ENCODE measurements at regions not wholly inside any gene's neighbourhood (a gene's known extent, or its start where the extent isn't known, plus 50 kb on each side); places are given as distances from the start of the nearest gene placed in this dataset.

DNA sequence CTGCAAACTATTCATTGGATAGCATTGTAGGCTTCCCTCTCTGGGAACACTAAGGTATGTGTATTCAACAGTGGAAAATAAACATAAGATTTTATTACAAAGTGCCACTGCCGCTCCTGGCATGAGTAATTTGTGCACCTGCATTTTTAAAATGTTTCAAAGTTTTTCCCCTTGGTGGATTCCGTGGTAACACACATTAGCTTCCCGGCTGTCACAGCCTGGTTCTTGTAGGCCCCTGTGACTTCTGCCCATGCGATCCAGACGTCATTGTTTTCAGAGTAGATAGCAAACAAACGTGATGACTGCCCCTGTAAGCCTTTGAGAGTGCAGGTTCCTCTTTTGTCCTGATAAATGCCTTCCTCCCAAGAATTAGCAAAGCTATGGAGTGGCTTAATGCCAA is 421.0 kb downstream of the ZNF521 start:
- TF ChIP-seq, protein P1, sequence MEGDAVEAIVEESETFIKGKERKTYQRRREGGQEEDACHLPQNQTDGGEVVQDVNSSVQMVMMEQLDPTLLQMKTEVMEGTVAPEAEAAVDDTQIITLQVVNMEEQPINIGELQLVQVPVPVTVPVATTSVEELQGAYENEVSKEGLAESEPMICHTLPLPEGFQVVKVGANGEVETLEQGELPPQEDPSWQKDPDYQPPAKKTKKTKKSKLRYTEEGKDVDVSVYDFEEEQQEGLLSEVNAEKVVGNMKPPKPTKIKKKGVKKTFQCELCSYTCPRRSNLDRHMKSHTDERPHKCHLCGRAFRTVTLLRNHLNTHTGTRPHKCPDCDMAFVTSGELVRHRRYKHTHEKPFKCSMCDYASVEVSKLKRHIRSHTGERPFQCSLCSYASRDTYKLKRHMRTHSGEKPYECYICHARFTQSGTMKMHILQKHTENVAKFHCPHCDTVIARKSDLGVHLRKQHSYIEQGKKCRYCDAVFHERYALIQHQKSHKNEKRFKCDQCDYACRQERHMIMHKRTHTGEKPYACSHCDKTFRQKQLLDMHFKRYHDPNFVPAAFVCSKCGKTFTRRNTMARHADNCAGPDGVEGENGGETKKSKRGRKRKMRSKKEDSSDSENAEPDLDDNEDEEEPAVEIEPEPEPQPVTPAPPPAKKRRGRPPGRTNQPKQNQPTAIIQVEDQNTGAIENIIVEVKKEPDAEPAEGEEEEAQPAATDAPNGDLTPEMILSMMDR (IDR thresholded peaks at IDR 0.05): no peak
- no peak for DNase-seq (ENCODE audit: low spot score)
- Mint-ChIP-seq H3K4me1 (ENCODE audit: low read depth) (peaks cover 6% of the 10 kb centered on the region), H3K36me3 (ENCODE audit: low read depth) (no peaks in the 10 kb centered on the region), H3K9me3 (ENCODE audit: low read depth) (no peaks in the 10 kb centered on the region), H3K27ac (ENCODE audit: unreplicated experiment) (no peak overlapping the region), H3K4me3 (ENCODE audit: unreplicated experiment) (no peak overlapping the region), H3K27me3 (ENCODE audit: low read depth) (peaks cover 1% of the 10 kb centered on the region)

DNA sequence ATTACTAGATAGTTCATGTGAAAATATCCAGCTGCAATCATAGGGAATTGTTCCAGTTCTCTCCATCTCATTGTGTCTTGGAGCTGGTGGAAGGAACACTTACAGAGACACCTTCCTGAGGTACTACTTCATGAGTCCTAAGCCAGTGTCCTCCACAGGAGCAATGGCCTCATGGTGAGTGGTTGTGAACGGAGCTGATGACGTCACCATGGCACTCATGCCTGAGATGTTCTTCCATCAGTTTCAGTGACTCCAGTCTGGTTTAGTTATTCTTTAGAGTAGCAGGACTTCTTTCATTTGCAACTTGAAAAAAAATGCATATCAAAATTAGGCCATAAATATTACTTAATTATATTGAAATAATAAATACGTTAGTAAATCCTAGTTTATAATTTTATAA is 418.6 kb downstream of the ZNF521 start:
- no peaks in the 10 kb centered on the region for H3K36me3 Mint-ChIP-seq (ENCODE audit: low read depth)
- H3K27ac Mint-ChIP-seq (ENCODE audit: unreplicated experiment): no peak overlapping the region
- TF ChIP-seq, protein P1 (IDR thresholded peaks at IDR 0.05): no peak
- peaks cover 6% of the 10 kb centered on the region for H3K4me1 Mint-ChIP-seq (ENCODE audit: low read depth)
- H3K9me3 Mint-ChIP-seq (ENCODE audit: low read depth): no peaks in the 10 kb centered on the region
- no peak overlapping the region for H3K4me3 Mint-ChIP-seq (ENCODE audit: unreplicated experiment)
- DNase-seq (ENCODE audit: low spot score): no peak
- peaks cover under 1% of the 10 kb centered on the region for H3K27me3 Mint-ChIP-seq (ENCODE audit: low read depth)

DNA sequence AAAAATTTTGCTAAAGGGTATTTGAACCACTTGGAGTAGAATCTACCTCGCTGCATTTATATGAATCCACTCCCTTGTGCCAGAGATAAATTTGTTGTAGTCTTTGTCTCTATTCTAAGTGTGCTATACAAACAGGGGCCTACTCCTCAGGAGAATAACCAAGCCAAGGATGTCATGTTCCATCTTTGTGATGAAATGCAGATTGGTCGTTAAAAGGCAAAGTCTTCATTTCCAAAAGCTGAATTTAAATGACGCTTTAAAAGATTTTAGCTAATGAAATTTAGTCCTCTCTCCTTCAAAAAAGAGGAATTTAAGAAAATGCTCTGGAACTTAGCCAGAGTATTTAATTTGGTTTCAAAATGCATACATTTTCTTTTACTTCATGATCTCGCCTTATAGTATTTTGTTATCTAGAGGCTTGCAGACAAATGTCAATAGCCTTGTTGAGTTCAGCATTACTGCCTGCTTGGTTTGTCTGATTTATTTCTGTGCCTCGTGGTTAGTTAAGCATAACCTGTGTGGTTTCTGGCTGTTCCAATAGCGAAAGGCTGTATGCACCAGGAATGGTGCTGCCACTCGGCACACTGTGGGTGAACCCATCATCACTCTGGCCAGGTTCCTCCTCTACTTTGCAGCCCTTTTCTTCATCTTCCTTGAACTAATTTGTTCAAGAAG is 417.6 kb downstream of the ZNF521 start:
- Mint-ChIP-seq H3K27ac (ENCODE audit: unreplicated experiment) (no peak overlapping the region), H3K4me1 (ENCODE audit: low read depth) (peaks cover 6% of the 10 kb centered on the region), H3K4me3 (ENCODE audit: unreplicated experiment) (no peak overlapping the region), H3K9me3 (ENCODE audit: low read depth) (no peaks in the 10 kb centered on the region), H3K36me3 (ENCODE audit: low read depth) (no peaks in the 10 kb centered on the region), H3K27me3 (ENCODE audit: low read depth) (no peaks in the 10 kb centered on the region)
- no peak for DNase-seq (ENCODE audit: low spot score)
- TF ChIP-seq, protein P1 (IDR thresholded peaks at IDR 0.05): no peak

DNA sequence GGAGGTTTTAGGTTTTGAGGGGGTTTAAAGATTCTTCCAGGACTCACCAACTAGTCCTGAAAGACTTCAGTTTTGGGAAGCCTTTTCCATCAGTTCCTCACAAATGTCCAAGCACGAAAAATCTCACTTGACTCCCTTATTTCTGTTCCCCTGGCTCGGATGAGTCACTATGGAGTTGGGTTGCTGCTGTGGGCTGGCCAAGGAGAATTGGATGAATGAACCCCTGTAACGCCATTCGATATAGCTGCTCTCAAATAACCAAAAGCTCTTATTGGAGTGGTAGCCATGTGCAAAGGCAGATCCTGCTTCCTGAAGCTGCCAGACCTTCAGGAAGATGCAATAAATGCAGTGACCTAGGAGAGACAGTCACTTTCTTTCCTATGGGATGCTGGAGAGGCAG is 417.0 kb downstream of the ZNF521 start:
- H3K4me1 Mint-ChIP-seq (ENCODE audit: low read depth): peaks cover 6% of the 10 kb centered on the region
- no peaks in the 10 kb centered on the region for H3K9me3 Mint-ChIP-seq (ENCODE audit: low read depth)
- no peak overlapping the region for H3K27ac Mint-ChIP-seq (ENCODE audit: unreplicated experiment)
- no peak for DNase-seq (ENCODE audit: low spot score)
- TF ChIP-seq, protein P1 (IDR thresholded peaks at IDR 0.05): no peak
- no peaks in the 10 kb centered on the region for H3K36me3 Mint-ChIP-seq (ENCODE audit: low read depth)
- H3K4me3 Mint-ChIP-seq (ENCODE audit: unreplicated experiment): no peak overlapping the region
- H3K27me3 Mint-ChIP-seq (ENCODE audit: low read depth): no peaks in the 10 kb centered on the region

DNA sequence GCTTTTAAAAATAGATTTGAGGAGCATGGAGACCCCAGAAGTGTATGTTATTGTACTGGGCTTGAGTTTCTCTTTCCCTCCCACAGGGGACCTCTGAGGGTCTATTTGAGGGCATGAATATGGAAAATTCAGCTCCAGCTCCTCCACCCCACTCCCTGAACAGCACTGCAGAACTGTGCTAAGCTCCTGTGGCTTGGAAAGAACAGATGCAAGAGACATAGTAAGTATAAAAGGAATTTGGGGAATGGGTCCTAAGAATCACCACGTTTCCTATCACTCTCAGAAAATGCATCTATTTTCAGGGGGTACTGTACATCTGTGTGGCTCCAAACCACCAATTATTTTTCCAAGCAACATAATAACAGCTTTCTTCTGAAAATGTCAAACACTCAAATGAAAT is 416.1 kb downstream of the ZNF521 start:
- Mint-ChIP-seq H3K4me1 (ENCODE audit: low read depth) (peaks cover 3% of the 10 kb centered on the region), H3K27ac (ENCODE audit: unreplicated experiment) (no peak overlapping the region), H3K27me3 (ENCODE audit: low read depth) (no peaks in the 10 kb centered on the region), H3K36me3 (ENCODE audit: low read depth) (no peaks in the 10 kb centered on the region), H3K4me3 (ENCODE audit: unreplicated experiment) (no peak overlapping the region), H3K9me3 (ENCODE audit: low read depth) (no peaks in the 10 kb centered on the region)
- DNase-seq (ENCODE audit: low spot score): no peak
- TF ChIP-seq, protein P1 (IDR thresholded peaks at IDR 0.05): no peak

Data from chondrocyte (in vitro differentiated cells).